ENCODE measurements at regions not wholly inside any gene's neighbourhood (a gene's known extent, or its start where the extent isn't known, plus 50 kb on each side); places are given as distances from the start of the nearest gene placed in this dataset.

DNA sequence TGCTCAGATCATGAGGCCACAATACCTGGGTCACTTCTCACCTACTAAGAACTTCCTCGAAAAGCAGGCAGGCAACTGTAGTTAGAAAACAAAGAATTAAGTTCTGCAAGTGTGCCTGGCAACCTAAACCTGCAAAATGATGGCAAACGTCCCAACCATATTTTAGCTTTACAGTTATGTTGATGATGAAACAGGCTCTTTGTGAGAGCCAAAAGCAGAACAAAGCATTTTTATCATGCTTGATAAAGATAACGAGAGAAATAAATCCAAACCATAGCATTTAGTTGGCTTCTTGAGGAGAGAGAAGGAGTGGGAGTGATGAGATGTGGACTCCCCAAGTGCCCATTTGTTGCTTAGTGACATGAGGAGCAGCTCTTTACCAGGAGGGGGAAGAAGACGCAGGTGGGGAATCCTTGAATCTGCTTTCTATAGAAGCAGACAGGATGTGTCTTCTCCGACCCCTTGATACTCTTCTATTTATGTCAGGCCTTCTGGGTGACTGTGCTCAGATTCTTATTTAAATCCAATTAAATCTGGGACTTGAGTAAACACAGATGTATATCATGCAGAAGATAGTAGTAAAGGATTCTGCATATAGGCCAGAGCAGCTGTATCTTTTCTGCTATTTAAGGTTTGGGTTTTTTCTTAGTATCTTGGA lies 221.2 kb downstream of the TMEM167A start:
- H3K27me3 ChIP-seq (ENCODE audit: control insufficient read depth in 2 of 2, insufficient read depth in 2 of 2, low read length in 2 of 2) = peaks cover 0 to 10% of the 10 kb centered on the region in 2 experiments; a peak in 2 of 5 replicates
- H3K79me2 ChIP-seq (ENCODE audit: control insufficient read depth, insufficient read depth, low read length) = no peaks in the 10 kb centered on the region
- BruUV-seq (replicated peaks) = no TSS peak
- TF ChIP-seq DACH1 (IDR thresholded peaks at IDR 0.05; ENCODE audit: partially characterized antibody) (no peak), CHD4 (IDR thresholded peaks at IDR 0.05; ENCODE audit: insufficient read depth, insufficient replicate concordance, low read depth, low read length, poor library complexity, severe bottlenecking) (no peak), HDAC3 (IDR thresholded peaks at IDR 0.05; ENCODE audit: borderline replicate concordance, partially characterized antibody) (no peak), ZNF764 (CRISPR knock-in tag; IDR thresholded peaks at IDR 0.05; ENCODE audit: low read depth) (no peak), ZBTB17 (CRISPR knock-in tag; IDR thresholded peaks at IDR 0.05) (no peak), ZNF445 (CRISPR knock-in tag; IDR thresholded peaks at IDR 0.05; ENCODE audit: low read depth) (no peak), SMARCC2 (IDR thresholded peaks at IDR 0.05; ENCODE audit: low read depth) (no peak), ZNF77 (CRISPR knock-in tag; IDR thresholded peaks at IDR 0.05) (no peak), PKNOX1 (IDR thresholded peaks at IDR 0.05) (no peak), ZNF184 (CRISPR knock-in tag; IDR thresholded peaks at IDR 0.05) (no peak)
- TF ChIP-seq, protein P1, sequence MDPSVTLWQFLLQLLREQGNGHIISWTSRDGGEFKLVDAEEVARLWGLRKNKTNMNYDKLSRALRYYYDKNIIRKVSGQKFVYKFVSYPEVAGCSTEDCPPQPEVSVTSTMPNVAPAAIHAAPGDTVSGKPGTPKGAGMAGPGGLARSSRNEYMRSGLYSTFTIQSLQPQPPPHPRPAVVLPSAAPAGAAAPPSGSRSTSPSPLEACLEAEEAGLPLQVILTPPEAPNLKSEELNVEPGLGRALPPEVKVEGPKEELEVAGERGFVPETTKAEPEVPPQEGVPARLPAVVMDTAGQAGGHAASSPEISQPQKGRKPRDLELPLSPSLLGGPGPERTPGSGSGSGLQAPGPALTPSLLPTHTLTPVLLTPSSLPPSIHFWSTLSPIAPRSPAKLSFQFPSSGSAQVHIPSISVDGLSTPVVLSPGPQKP (CRISPR knock-in tag; IDR thresholded peaks at IDR 0.05) = no peak
- TF ChIP-seq, protein P2, sequence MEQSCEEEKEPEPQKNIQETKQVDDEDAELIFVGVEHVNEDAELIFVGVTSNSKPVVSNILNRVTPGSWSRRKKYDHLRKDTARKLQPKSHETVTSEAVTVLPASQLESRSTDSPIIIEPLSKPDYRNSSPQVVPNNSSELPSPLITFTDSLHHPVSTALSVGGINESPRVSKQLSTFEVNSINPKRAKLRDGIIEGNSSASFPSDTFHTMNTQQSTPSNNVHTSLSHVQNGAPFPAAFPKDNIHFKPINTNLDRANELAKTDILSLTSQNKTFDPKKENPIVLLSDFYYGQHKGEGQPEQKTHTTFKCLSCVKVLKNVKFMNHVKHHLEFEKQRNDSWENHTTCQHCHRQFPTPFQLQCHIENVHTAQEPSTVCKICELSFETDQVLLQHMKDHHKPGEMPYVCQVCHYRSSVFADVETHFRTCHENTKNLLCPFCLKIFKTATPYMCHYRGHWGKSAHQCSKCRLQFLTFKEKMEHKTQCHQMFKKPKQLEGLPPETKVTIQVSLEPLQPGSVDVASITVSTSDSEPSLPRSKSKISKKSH (CRISPR knock-in tag; IDR thresholded peaks at IDR 0.05) = no peak
- TF ChIP-seq, protein P3, sequence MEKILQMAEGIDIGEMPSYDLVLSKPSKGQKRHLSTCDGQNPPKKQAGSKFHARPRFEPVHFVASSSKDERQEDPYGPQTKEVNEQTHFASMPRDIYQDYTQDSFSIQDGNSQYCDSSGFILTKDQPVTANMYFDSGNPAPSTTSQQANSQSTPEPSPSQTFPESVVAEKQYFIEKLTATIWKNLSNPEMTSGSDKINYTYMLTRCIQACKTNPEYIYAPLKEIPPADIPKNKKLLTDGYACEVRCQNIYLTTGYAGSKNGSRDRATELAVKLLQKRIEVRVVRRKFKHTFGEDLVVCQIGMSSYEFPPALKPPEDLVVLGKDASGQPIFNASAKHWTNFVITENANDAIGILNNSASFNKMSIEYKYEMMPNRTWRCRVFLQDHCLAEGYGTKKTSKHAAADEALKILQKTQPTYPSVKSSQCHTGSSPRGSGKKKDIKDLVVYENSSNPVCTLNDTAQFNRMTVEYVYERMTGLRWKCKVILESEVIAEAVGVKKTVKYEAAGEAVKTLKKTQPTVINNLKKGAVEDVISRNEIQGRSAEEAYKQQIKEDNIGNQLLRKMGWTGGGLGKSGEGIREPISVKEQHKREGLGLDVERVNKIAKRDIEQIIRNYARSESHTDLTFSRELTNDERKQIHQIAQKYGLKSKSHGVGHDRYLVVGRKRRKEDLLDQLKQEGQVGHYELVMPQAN (IDR thresholded peaks at IDR 0.05; ENCODE audit: borderline replicate concordance) = no peak
- CTCF ChIA-PET (ENCODE audit: low intra/inter-chr PET ratio) = interaction anchor here (0.6 kb wide), 1 partner anchor 708 kb away, joined by 3 read pairs; no protein-coding TSS in a partner anchor
- no peaks in the 10 kb centered on the region for H3K9me1 ChIP-seq (ENCODE audit: control insufficient read depth, insufficient read depth, low read length)
- no peak overlapping the region for H3K9ac ChIP-seq (ENCODE audit: insufficient read depth in 1 of 2, low read depth in 2 of 2, low read length in 2 of 2)
- H3K4me3 ChIP-seq = no peak overlapping the region
- H3K9me3 ChIP-seq (replicated peaks; ENCODE audit: control insufficient read depth, insufficient read depth, low read depth, low read length) = no peaks in the 10 kb centered on the region
- H4K20me1 ChIP-seq (replicated peaks; ENCODE audit: control insufficient read depth, insufficient read depth, low read length) = no peaks in the 10 kb centered on the region
- intact Hi-C loops (cut with micrococcal nuclease) = no loop called here
- in situ Hi-C loops (cut with MboI) = no loop called here
- 0 out of 5 replicates have a peak, but pooled peaks cover 0 to 6% of the 10 kb centered on the region in 2 experiments for H3K4me1 ChIP-seq (replicated peaks in 1 of 2; ENCODE audit: control insufficient read depth in 2 of 2, insufficient read depth in 2 of 2, low read length in 2 of 2)
- no peak for DNase-seq (ENCODE audit: extremely low read depth in 1 of 4, low spot score in 3 of 4)
- WGBS (ENCODE audit: insufficient coverage, low coverage, missing lambda C conversion rate) = 0% methylated on average over 5 of the region's 5 CpGs
- no peak overlapping the region for H2AFZ ChIP-seq (ENCODE audit: low read depth, low read length)
- no peak overlapping the region for H3K27ac ChIP-seq (ENCODE audit: extremely low read depth, low read depth, low read length)
- POLR2A ChIA-PET = no interaction called here
- no peak for ATAC-seq
- no peak overlapping the region for H3K4me2 ChIP-seq (ENCODE audit: insufficient read depth, low read length)
- no peaks in the 10 kb centered on the region for H3K36me3 ChIP-seq (ENCODE audit: control insufficient read depth, insufficient read depth, low read length)
- no peak for FAIRE-seq
